H9 (cell line): ENCODE measurements at regions not wholly inside any gene's neighbourhood (a gene's known extent, or its start where the extent isn't known, plus 50 kb on each side); places are given as distances from the start of the nearest gene placed in this dataset.

Experiments
- DNase-seq: peaks from one replicate; pipeline ENCODE4 v3.0.0-alpha.2; 2017
- H2AFZ ChIP-seq: one replicate; pipeline ENCODE4 v1.6.1; 2013; ENCODE audit warnings: mild to moderate bottlenecking, low read length, control low read depth, moderate library complexity
- H2AK5ac ChIP-seq: 2 replicates; pipeline ENCODE4 v1.6.1; 2013; ENCODE audit warnings: low read length, control low read depth, mixed read lengths; ENCODE audit not compliant: insufficient read length
- H2BK120ac ChIP-seq: one replicate; pipeline ENCODE4 v1.6.1; 2013; ENCODE audit warnings: low read depth, mild to moderate bottlenecking, low read length, control low read depth, inconsistent platforms; ENCODE audit not compliant: poor library complexity, severe bottlenecking
- H2BK12ac ChIP-seq: 2 replicates; pipeline ENCODE4 v1.6.1; 2013; ENCODE audit warnings: low read length, control low read depth, mixed read lengths, low read depth; ENCODE audit not compliant: insufficient read length
- H2BK15ac ChIP-seq: 2 replicates; pipeline ENCODE4 v1.6.1; 2013; ENCODE audit warnings: low read depth, low read length, control low read depth
- H2BK20ac ChIP-seq: one replicate; pipeline ENCODE4 v1.6.1; 2013; ENCODE audit warnings: low read depth, mild to moderate bottlenecking, low read length, control low read depth, inconsistent platforms; ENCODE audit not compliant: poor library complexity, severe bottlenecking
- H2BK5ac ChIP-seq: 2 replicates; pipeline ENCODE4 v1.6.1; 2013; ENCODE audit warnings: low read length, control low read depth, mixed read lengths; ENCODE audit not compliant: insufficient read length
- H3K14ac ChIP-seq: 2 replicates; pipeline ENCODE4 v1.6.1; 2013; ENCODE audit warnings: low read length, control low read depth; ENCODE audit not compliant: insufficient read depth
- H3K18ac ChIP-seq: 2 replicates; pipeline ENCODE4 v1.6.1; 2013; ENCODE audit warnings: low read depth, mild to moderate bottlenecking, mixed read lengths, low read length, control low read depth; ENCODE audit not compliant: insufficient read length
- H3K23ac ChIP-seq: 2 replicates; pipeline ENCODE4 v1.6.1; 2013; ENCODE audit warnings: low read length, control low read depth, mixed read lengths, low read depth; ENCODE audit not compliant: insufficient read length
- H3K23me2 ChIP-seq: 2 replicates; pipeline ENCODE4 v1.6.1; 2013; ENCODE audit warnings: low read depth, mild to moderate bottlenecking, mixed read lengths, low read length, control low read depth; ENCODE audit not compliant: insufficient read length, poor library complexity, severe bottlenecking
- H3K27ac ChIP-seq: 2 replicates; pipeline ENCODE4 v1.5.1; 2013; ENCODE audit warnings: low read length, control low read depth, mixed read lengths, low read depth; ENCODE audit not compliant: insufficient read length
- H3K27me3 ChIP-seq: 2 replicates; pipeline ENCODE4 v1.6.1; 2013; ENCODE audit warnings: low read length, control low read depth, inconsistent platforms; ENCODE audit not compliant: insufficient read depth
- H3K4ac ChIP-seq: 2 replicates; pipeline ENCODE4 v1.6.1; 2013; ENCODE audit warnings: low read depth, mild to moderate bottlenecking, control low read depth, inconsistent platforms, low read length, moderate library complexity
- H3K4me1 ChIP-seq: 2 replicates; pipeline ENCODE4 v1.6.1; 2013; ENCODE audit warnings: low read length, control low read depth, inconsistent platforms; ENCODE audit not compliant: insufficient read depth
- H3K4me2 ChIP-seq: 2 replicates; pipeline ENCODE4 v1.6.1; 2013; ENCODE audit warnings: low read length, control low read depth, mixed read lengths; ENCODE audit not compliant: insufficient read length, insufficient read depth
- H3K56ac ChIP-seq: 2 replicates; pipeline ENCODE4 v1.6.1; 2013; ENCODE audit warnings: low read depth, mild to moderate bottlenecking, mixed read lengths, low read length, control low read depth; ENCODE audit not compliant: insufficient read length
- H3K79me1 ChIP-seq: 2 replicates; pipeline ENCODE4 v1.6.1; 2013; ENCODE audit warnings: low read depth, mild to moderate bottlenecking, moderate library complexity, low read length, control low read depth, inconsistent platforms; ENCODE audit not compliant: insufficient read depth, poor library complexity, severe bottlenecking
- H3K79me2 ChIP-seq: 2 replicates; pipeline ENCODE4 v1.6.1; 2013; ENCODE audit warnings: low read length, control low read depth, inconsistent platforms; ENCODE audit not compliant: insufficient read depth
- H3K9ac ChIP-seq: 2 replicates; pipeline ENCODE4 v1.6.1; 2013; ENCODE audit warnings: low read length, control low read depth, mixed read lengths; ENCODE audit not compliant: insufficient read length; ENCODE audit errors: extremely low read depth
- H3K9me3 ChIP-seq: one replicate; pipeline ENCODE4 v1.6.1; 2013; ENCODE audit warnings: low read depth, low read length, inconsistent platforms; ENCODE audit not compliant: control insufficient read depth
- H3T11ph ChIP-seq: one replicate; pipeline ENCODE4 v1.6.1; 2013; ENCODE audit warnings: mild to moderate bottlenecking, low read length, control low read depth, inconsistent platforms
- H4K20me1 ChIP-seq: one replicate; pipeline ENCODE4 v1.6.1; 2013; ENCODE audit not compliant: control insufficient read depth, insufficient read length, insufficient read depth
- H4K5ac ChIP-seq: 2 replicates; pipeline ENCODE4 v1.6.1; 2013; ENCODE audit warnings: low read depth, mild to moderate bottlenecking, mixed read lengths, low read length, control low read depth; ENCODE audit not compliant: insufficient read length
- H4K8ac ChIP-seq: replicated peaks from 2 replicates; pipeline ENCODE4 v1.6.1; 2013; ENCODE audit warnings: low read length, control low read depth, mixed read lengths, low read depth; ENCODE audit not compliant: insufficient read length
- H4K91ac ChIP-seq: 2 replicates; pipeline ENCODE4 v1.6.1; 2013; ENCODE audit warnings: low read depth, mild to moderate bottlenecking, moderate library complexity, mixed read lengths, low read length, control low read depth; ENCODE audit not compliant: insufficient read length
- H3K27ac Mint-ChIP-seq, 3 experiments: 2 replicates in 2 of 3; 3 replicates in 1 of 3; pipeline ENCODE4 v1.8.0; 2020 to 2021; ENCODE audit warnings: mixed read lengths in 3 of 3, mild to moderate bottlenecking in 1 of 3, moderate library complexity in 1 of 3
- H3K27me3 Mint-ChIP-seq: 2 replicates; pipeline ENCODE4 v1.8.0; 2021; ENCODE audit warnings: low read depth, mild to moderate bottlenecking, moderate library complexity, mixed read lengths
- H3K36me3 Mint-ChIP-seq, 3 experiments: 2 replicates in 2 of 3; 3 replicates in 1 of 3; pipeline ENCODE4 v1.8.0; 2020 to 2021; ENCODE audit warnings: low read depth in 3 of 3, mixed read lengths in 3 of 3; ENCODE audit not compliant: insufficient read depth in 1 of 3
- H3K4me1 Mint-ChIP-seq, 2 experiments: 2 replicates each; pipeline ENCODE4 v1.8.0; 2020; ENCODE audit warnings: mixed read lengths in 2 of 2
- H3K4me3 Mint-ChIP-seq, 2 experiments: 2 replicates in 1 of 2; 3 replicates in 1 of 2; pipeline ENCODE4 v1.8.0; 2020 to 2021; ENCODE audit warnings: mild to moderate bottlenecking in 2 of 2, mixed read lengths in 2 of 2, moderate library complexity in 1 of 2
- H3K9me3 Mint-ChIP-seq, 2 experiments: 2 replicates in 1 of 2; 3 replicates in 1 of 2; pipeline ENCODE4 v1.8.0; 2020; ENCODE audit warnings: mild to moderate bottlenecking in 2 of 2, mixed read lengths in 2 of 2, moderate library complexity in 1 of 2
- CTCF ChIP-seq: fragments of 200-600 bp; sonication (generic); conservative IDR thresholded peaks from 3 replicates; pipeline ENCODE4 v1.8.0; 2021; ENCODE audit warnings: antibody characterized with exemption, mild to moderate bottlenecking
- WGBS: extraction: QIAGEN DNeasy Blood & Tissue Kit; methylation state at CpG from one replicate; pipeline ENCODE4 v1.1.7; 2013; ENCODE audit warnings: missing lambda C conversion rate, low lambda C conversion rate, mixed read lengths; ENCODE audit not compliant: insufficient read length; ENCODE audit errors: extremely low coverage; 5-methylcytosine and 5-hydroxymethylcytosine counted together

- Mint-ChIP-seq H3K9me3 (no peaks in the 10 kb centered on the region), H3K36me3 (no peaks in the 10 kb centered on the region), H3K4me1 (peaks cover 2 to 4% of the 10 kb centered on the region in 2 experiments; a peak in 2 of 4 replicates), H3K27me3 (no peaks in the 10 kb centered on the region), H3K4me3 (no peak overlapping the region), H3K27ac (no peak overlapping the region)
- TF ChIP-seq CTCF: no peak
- H4K91ac ChIP-seq: no peak overlapping the region
- no peak overlapping the region for H3K14ac ChIP-seq
- H4K8ac ChIP-seq: no peak overlapping the region
- H2AK5ac ChIP-seq: no peak overlapping the region
- no peaks in the 10 kb centered on the region for H3K79me2 ChIP-seq
- no peaks in the 10 kb centered on the region for H3K4me1 ChIP-seq
- H2BK15ac ChIP-seq: no peak overlapping the region
- DNase-seq: no peak
- no peak overlapping the region for H2BK12ac ChIP-seq
- no peak overlapping the region for H3K4ac ChIP-seq
- no peak overlapping the region for H3K18ac ChIP-seq
- H3K9me3 ChIP-seq: no peaks in the 10 kb centered on the region
- WGBS: no CpG with 5 or more reads among the region's 1 CpG
- H3K23me2 ChIP-seq: no peaks in the 10 kb centered on the region
- H3K56ac ChIP-seq: no peak overlapping the region
- H2BK5ac ChIP-seq: no peak overlapping the region
- H3K4me2 ChIP-seq: no peak overlapping the region
- H4K5ac ChIP-seq: no peak overlapping the region
- no peak overlapping the region for H2BK120ac ChIP-seq
- no peak overlapping the region for H3K23ac ChIP-seq
- H3T11ph ChIP-seq: no peak overlapping the region
- H3K27me3 ChIP-seq: no peaks in the 10 kb centered on the region
- no peaks in the 10 kb centered on the region for H3K79me1 ChIP-seq
- H4K20me1 ChIP-seq: no peaks in the 10 kb centered on the region
- H2AFZ ChIP-seq: no peak overlapping the region
- H3K27ac ChIP-seq: no peak overlapping the region
- no peak overlapping the region for H2BK20ac ChIP-seq
- H3K9ac ChIP-seq: no peak overlapping the region
Observed at GRCh38 chr2:157197848-157198247, 59.7 kb upstream of the GALNT5 start.
